Endothelial cell of umbilical vein (primary cell): ENCODE measurements at regions not wholly inside any gene's neighbourhood (a gene's known extent, or its start where the extent isn't known, plus 50 kb on each side); places are given as distances from the start of the nearest gene placed in this dataset.

Experiments
- BruUV-seq: library from RNA; stranded (reverse); fragments of 400-500 nt; replicated peaks from 2 replicates; lab custom pipeline; 2021; lab: Mats Ljungman, UMichigan
- CTCF ChIA-PET: fragments of 300-600, 350-600 bp; sonication (Branson Sonifier 250); formaldehyde crosslinking; loops from one replicate; lab custom pipeline; 2021; ENCODE audit warnings: antibody characterized with exemption, inconsistent platforms; lab: Charles Lee
- POLR2A ChIA-PET: fragments of 300-600, 350-600 bp; sonication (Branson Sonifier 250); formaldehyde crosslinking; loops from one replicate; lab custom pipeline; 2021; ENCODE audit warnings: antibody characterized with exemption, inconsistent platforms; lab: Charles Lee
- DNase-seq: peaks from one replicate; pipeline ENCODE4 v3.0.0-alpha.2; 2011; ENCODE audit warnings: low read depth, low spot score
- FAIRE-seq: peaks from 2 replicates; lab custom pipeline; 2011; peaks lifted over from hg19 to GRCh38; lab: Jason Lieb, UNC
- H2AFZ ChIP-seq: 2 replicates; pipeline ENCODE4 v1.6.0; 2012; ENCODE audit warnings: low read depth, low read length, control low read depth, inconsistent platforms
- H3K27ac ChIP-seq: 2 replicates; pipeline ENCODE4 v1.5.1; 2011; ENCODE audit warnings: low read depth, mild to moderate bottlenecking, control low read depth, low read length, moderate library complexity; ENCODE audit not compliant: insufficient read depth
- H3K27me3 ChIP-seq, 2 experiments: 2 replicates each; pipeline versions ENCODE4 v1.6.0 to v1.6.1; 2011; ENCODE audit warnings: low read length in 2 of 2, mixed read lengths in 1 of 2; ENCODE audit not compliant: control insufficient read depth in 2 of 2, insufficient read depth in 2 of 2
- H3K36me3 ChIP-seq, 2 experiments: 2 replicates in 1 of 2; 3 replicates in 1 of 2; pipeline ENCODE4 v1.5.1; 2011; ENCODE audit warnings: low read length in 2 of 2, mild to moderate bottlenecking in 1 of 2, moderate library complexity in 1 of 2; ENCODE audit not compliant: control insufficient read depth in 2 of 2, insufficient read depth in 2 of 2; ENCODE audit errors: extremely low read depth in 1 of 2
- H3K4me1 ChIP-seq: 3 replicates; pipeline ENCODE4 v1.5.1; 2011; ENCODE audit warnings: mild to moderate bottlenecking, low read length; ENCODE audit not compliant: control insufficient read depth, insufficient read depth; ENCODE audit errors: extremely low read depth
- H3K4me2 ChIP-seq: 2 replicates; pipeline ENCODE4 v1.6.1; 2011; ENCODE audit warnings: low read length, control low read depth, mixed read lengths; ENCODE audit not compliant: insufficient read depth
- H3K4me3 ChIP-seq, 3 experiments: fragments of 200-600 bp in 1 of 3; sonication (generic), shearing (Covaris generic) in 1 of 3; replicated peaks in 1 of 3; 2 replicates each; pipeline ENCODE4 v1.5.1; 2011 to 2016; ENCODE audit warnings: control low read depth in 3 of 3, low read length in 3 of 3, mild to moderate bottlenecking in 2 of 3, inconsistent platforms in 1 of 3, low read depth in 1 of 3, moderate library complexity in 1 of 3; ENCODE audit not compliant: insufficient read depth in 1 of 3
- H3K79me2 ChIP-seq: 2 replicates; pipeline ENCODE4 v1.6.0; 2012; ENCODE audit warnings: low read length, inconsistent platforms; ENCODE audit not compliant: control insufficient read depth, insufficient read depth
- H3K9ac ChIP-seq: replicated peaks from 2 replicates; pipeline ENCODE3; 2011; ENCODE audit warnings: low read length, control low read depth; ENCODE audit not compliant: insufficient read depth; ENCODE audit errors: extremely low read depth
- H3K9me1 ChIP-seq: replicated peaks from 3 replicates; pipeline ENCODE4 v1.6.0; 2011; ENCODE audit warnings: mild to moderate bottlenecking, low read length; ENCODE audit not compliant: control insufficient read depth, insufficient read depth; ENCODE audit errors: extremely low read depth
- H3K9me3 ChIP-seq: replicated peaks from 2 replicates; pipeline ENCODE4 v1.5.1; 2012; ENCODE audit warnings: low read length, inconsistent platforms; ENCODE audit not compliant: control insufficient read depth, insufficient read depth
- H4K20me1 ChIP-seq: replicated peaks from 2 replicates; pipeline ENCODE3; 2011; ENCODE audit warnings: mild to moderate bottlenecking, low read length; ENCODE audit not compliant: control insufficient read depth, insufficient read depth; ENCODE audit errors: extremely low read depth
- CTCF ChIP-seq, 2 donors: IDR thresholded peaks; 1 replicate in 1 of 2; 2 replicates in 1 of 2; pipeline ENCODE4 v1.5.1; 2011; ENCODE audit warnings: low read length in 2 of 2, mild to moderate bottlenecking in 2 of 2, moderate library complexity in 2 of 2, control low read depth in 1 of 2, inconsistent platforms in 1 of 2, low read depth in 1 of 2; ENCODE audit not compliant: insufficient read depth in 1 of 2; ENCODE audit errors: extremely low read depth in 1 of 2
- EZH2 ChIP-seq: IDR thresholded peaks from 2 replicates; pipeline ENCODE4 v1.6.1; 2012; ENCODE audit warnings: borderline replicate concordance, low read depth, mild to moderate bottlenecking, moderate library complexity, low read length, inconsistent platforms; ENCODE audit not compliant: severe bottlenecking
- FOS ChIP-seq: IDR thresholded peaks from 2 replicates; pipeline ENCODE4 v1.6.1; 2011; ENCODE audit warnings: mild to moderate bottlenecking, low read length, moderate library complexity, borderline replicate concordance; ENCODE audit not compliant: insufficient read depth
- GATA2 ChIP-seq: IDR thresholded peaks from 2 replicates; pipeline ENCODE4 v1.7.0; 2011; ENCODE audit warnings: low read depth, mild to moderate bottlenecking, moderate library complexity, mixed read lengths, low read length; ENCODE audit not compliant: insufficient read length, insufficient read depth
- JUN ChIP-seq: IDR thresholded peaks from 2 replicates; pipeline ENCODE4 v1.6.1; 2011; ENCODE audit warnings: borderline replicate concordance, low read depth; ENCODE audit not compliant: insufficient read length, insufficient read depth
- MAX ChIP-seq: IDR thresholded peaks from 2 replicates; pipeline ENCODE4 v1.6.1; 2011; ENCODE audit not compliant: insufficient read depth, insufficient read length
- MYC ChIP-seq: IDR thresholded peaks from one replicate; pipeline ENCODE4 v1.6.1; 2011; ENCODE audit warnings: mild to moderate bottlenecking, low read depth, low read length
- POLR2A ChIP-seq: IDR thresholded peaks from 2 replicates; pipeline ENCODE4 v1.6.1; 2012; ENCODE audit warnings: low read depth, mild to moderate bottlenecking, control low read depth, low read length
- POLR2AphosphoS5 ChIP-seq: IDR thresholded peaks from 2 replicates; pipeline ENCODE4 v1.6.1; 2012; ENCODE audit warnings: low read depth, mild to moderate bottlenecking, control low read depth, low read length, moderate library complexity; ENCODE audit not compliant: insufficient read depth
- dilution Hi-C: fragments of 300-500 bp; cut with MboI; formaldehyde crosslinking; loops from one replicate; pipeline ENCODE4 v1.15.0; 2019; ENCODE audit warnings: low sequenced_read_pairs; ENCODE audit not compliant: extremely low pct_ligation_motif_present
- intact Hi-C: fragments of 100-400 bp; cut with micrococcal nuclease; formaldehyde crosslinking; loops from one replicate; pipeline ENCODE4 v1.10.0; 2022

- H2AFZ ChIP-seq, result no peak overlapping the region
- no TSS peak for BruUV-seq
- TF ChIP-seq POLR2AphosphoS5 (no peak), MAX (no peak), EZH2 (no peak), GATA2 (no peak), CTCF (IDR thresholded peaks at IDR 0.05; ENCODE audit: extremely low read depth in 1 of 2, insufficient read depth in 1 of 2, low read depth in 1 of 2, low read length in 2 of 2) (no peak), JUN (no peak), FOS (no peak), POLR2A (no peak), MYC (no peak)
- peaks cover 2% of the 10 kb centered on the region for H3K9me3 ChIP-seq
- H3K9me1 ChIP-seq, result no peaks in the 10 kb centered on the region
- DNase-seq (no peak), FAIRE-seq (no peak)
- no peaks in the 10 kb centered on the region for H3K27me3 ChIP-seq
- H3K79me2 ChIP-seq, result no peaks in the 10 kb centered on the region
- intact Hi-C loops (no loop called here), dilution Hi-C loops (no loop called here)
- H4K20me1 ChIP-seq, result no peaks in the 10 kb centered on the region
- no peak overlapping the region for H3K4me2 ChIP-seq
- no peak overlapping the region for H3K9ac ChIP-seq
- CTCF ChIA-PET, result no interaction called here
- no peaks in the 10 kb centered on the region for H3K36me3 ChIP-seq
- H3K4me3 ChIP-seq, result no peak overlapping the region
- H3K4me1 ChIP-seq, result no peaks in the 10 kb centered on the region
- POLR2A ChIA-PET, result no interaction called here
- no peak overlapping the region for H3K27ac ChIP-seq
Measured at GRCh38 chr6:101086473-101086872, 205.3 kb upstream of the ASCC3 start.
